OCI-LY7 (cell line): ENCODE measurements at regions not wholly inside any gene's neighbourhood (a gene's known extent, or its start where the extent isn't known, plus 50 kb on each side); places are given as distances from the start of the nearest gene placed in this dataset.

Source experiments
- BruUV-seq: library from RNA; stranded (reverse); fragments of 400-500 nt; replicated peaks from 2 replicates; lab custom pipeline; 2021; lab: Mats Ljungman, UMichigan
- CTCF ChIA-PET: fragments of 300-600 bp; sonication (Branson Sonifier 250); formaldehyde crosslinking; loops from one replicate; lab custom pipeline; 2022; ENCODE audit warnings: antibody characterized with exemption; ENCODE audit not compliant: unreplicated experiment; lab: Charles Lee
- POLR2A ChIA-PET: fragments of 300-600 bp; sonication (Branson Sonifier 250); formaldehyde crosslinking; loops from one replicate; lab custom pipeline; 2022; ENCODE audit warnings: antibody characterized with exemption; lab: Charles Lee
- DNase-seq: peaks from one replicate; pipeline ENCODE4 v3.0.0-alpha.2; 2015; ENCODE audit warnings: low spot score
- H2AFZ ChIP-seq: fragments of 200-600 bp; sonication (generic), shearing (Covaris generic); 2 replicates; pipeline ENCODE4 v1.6.1; 2014; ENCODE audit warnings: mild to moderate bottlenecking, antibody characterized with exemption, low read length, moderate library complexity
- H3K27ac ChIP-seq: fragments of 200-600 bp; sonication (generic); 2 replicates; pipeline ENCODE4 v1.5.1; 2014; ENCODE audit warnings: mixed run types, low read depth, mild to moderate bottlenecking, moderate library complexity, low read length, inconsistent platforms; ENCODE audit not compliant: poor library complexity, severe bottlenecking
- H3K36me3 ChIP-seq: fragments of 200-600 bp; sonication (generic); 2 replicates; pipeline ENCODE4 v1.6.1; 2014; ENCODE audit warnings: mild to moderate bottlenecking, antibody characterized with exemption, low read length, moderate library complexity, mixed read lengths; ENCODE audit not compliant: insufficient read depth
- H3K4me1 ChIP-seq: fragments of 200-600 bp; sonication (generic); 2 replicates; pipeline ENCODE4 v1.5.1; 2014; ENCODE audit warnings: mild to moderate bottlenecking, low read length; ENCODE audit not compliant: insufficient read depth, poor library complexity, severe bottlenecking
- H3K4me2 ChIP-seq: fragments of 200-600 bp; sonication (generic); 2 replicates; pipeline ENCODE4 v1.6.1; 2014; ENCODE audit warnings: mild to moderate bottlenecking, low read length
- H3K4me3 ChIP-seq: fragments of 200-600 bp; sonication (generic); 2 replicates; pipeline ENCODE4 v1.5.1; 2014; ENCODE audit warnings: mild to moderate bottlenecking, low read depth, low read length; ENCODE audit not compliant: poor library complexity, severe bottlenecking
- H3K79me2 ChIP-seq: fragments of 200-600 bp; sonication (generic); 2 replicates; pipeline ENCODE4 v1.6.1; 2016; ENCODE audit warnings: low read depth, mild to moderate bottlenecking, low read length, moderate library complexity, mixed read lengths; ENCODE audit not compliant: insufficient read depth
- H3K9me2 ChIP-seq: fragments of 200-600 bp; sonication (generic); 2 replicates; pipeline ENCODE4 v1.6.1; 2016; ENCODE audit warnings: mild to moderate bottlenecking, low read length, mixed read lengths; ENCODE audit not compliant: insufficient read depth
- H3K9me3 ChIP-seq: fragments of 200-600 bp; sonication (generic); 2 replicates; pipeline ENCODE4 v1.6.1; 2014; ENCODE audit warnings: mild to moderate bottlenecking, mixed run types, low read length, mixed read lengths
- H4K20me1 ChIP-seq: fragments of 200-600 bp; sonication (generic); 2 replicates; pipeline ENCODE4 v1.6.1; 2014; ENCODE audit warnings: mild to moderate bottlenecking, antibody characterized with exemption, low read length, moderate library complexity, mixed read lengths; ENCODE audit not compliant: insufficient read depth
- CTCF ChIP-seq: fragments of 200-600 bp; sonication (generic); conservative IDR thresholded peaks from 2 replicates; pipeline ENCODE4 v1.5.1; 2014; ENCODE audit warnings: mild to moderate bottlenecking, antibody characterized with exemption, low read length, moderate library complexity, mixed read lengths
- EZH2phosphoT487 ChIP-seq: fragments of 200-600 bp; sonication (generic); IDR thresholded peaks from 2 replicates; pipeline ENCODE4 v1.6.1; 2018; ENCODE audit warnings: low read depth, borderline replicate concordance, mild to moderate bottlenecking, mixed run types, antibody characterized with exemption, low read length, moderate library complexity, mixed read lengths
- intact Hi-C: fragments of 100-400 bp; cut with micrococcal nuclease; formaldehyde crosslinking; loops from one replicate; pipeline ENCODE4 v1.10.0; 2022; ENCODE audit not compliant: unreplicated experiment

DNA sequence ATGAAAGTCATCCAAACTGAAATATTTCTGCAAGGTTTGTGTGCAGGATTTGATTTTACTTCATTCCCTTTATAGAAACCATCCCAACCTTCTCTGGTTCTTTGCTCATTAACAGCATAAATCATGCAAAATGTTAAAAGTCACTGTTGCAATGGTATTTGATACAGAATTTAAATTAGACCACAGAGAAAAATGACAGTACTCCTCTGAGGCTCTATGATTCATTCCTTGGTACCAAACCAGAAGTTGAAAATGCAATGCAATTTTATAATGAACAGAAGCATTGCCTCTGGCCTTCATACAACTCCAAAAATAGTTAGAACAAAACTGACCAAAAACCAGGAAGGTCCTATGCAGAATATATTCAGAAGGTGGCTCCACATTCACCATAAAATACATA is 607.1 kb downstream of the TLE1 start:
- Histone ChIP-seq H3K4me1 (no peaks in the 10 kb centered on the region), H3K4me3 (no peak overlapping the region), H3K27ac (no peak overlapping the region), H4K20me1 (no peaks in the 10 kb centered on the region), H3K79me2 (no peaks in the 10 kb centered on the region), H3K9me2 (no peaks in the 10 kb centered on the region), H3K36me3 (no peaks in the 10 kb centered on the region), H3K9me3 (no peaks in the 10 kb centered on the region), H3K4me2 (no peak overlapping the region), H2AFZ (no peak overlapping the region)
- BruUV-seq = no TSS peak
- intact Hi-C loops = no loop called here
- TF ChIP-seq CTCF = no peak
- TF ChIP-seq EZH2phosphoT487 = no peak
- ChIA-PET POLR2A (no interaction called here), CTCF (no interaction called here)
- DNase-seq = no peak

DNA sequence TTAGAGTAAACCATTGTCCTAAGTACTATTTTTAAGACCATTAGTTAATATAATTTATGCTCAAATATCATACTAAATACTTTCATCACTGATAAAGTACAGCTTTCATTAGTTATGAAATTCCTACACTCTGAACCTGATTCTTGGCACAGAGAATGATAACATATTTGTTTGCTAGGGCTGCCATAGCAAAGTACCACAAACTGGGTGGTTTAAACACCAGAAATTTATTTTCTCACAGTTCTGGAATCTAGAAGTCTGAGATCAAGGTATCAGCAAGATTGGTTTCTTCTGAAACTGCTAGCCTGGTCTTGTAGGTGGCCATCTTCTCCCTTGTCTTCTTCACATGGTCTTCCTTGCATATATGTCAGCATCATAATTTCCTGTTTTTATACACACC is 608.4 kb downstream of the TLE1 start:
- Histone ChIP-seq H3K79me2 (no peaks in the 10 kb centered on the region), H3K4me1 (no peaks in the 10 kb centered on the region), H3K9me2 (no peaks in the 10 kb centered on the region), H3K4me3 (no peak overlapping the region), H3K36me3 (no peaks in the 10 kb centered on the region), H3K9me3 (no peaks in the 10 kb centered on the region), H2AFZ (no peak overlapping the region), H4K20me1 (no peaks in the 10 kb centered on the region), H3K27ac (no peak overlapping the region), H3K4me2 (no peak overlapping the region)
- TF ChIP-seq CTCF = no peak
- no peak for TF ChIP-seq EZH2phosphoT487
- POLR2A ChIA-PET = interaction anchor here (0.6 kb wide), 1 partner anchor 1998 kb away, joined by 3 read pairs; no protein-coding TSS in a partner anchor
- CTCF ChIA-PET = no interaction called here
- intact Hi-C loops = no loop called here
- DNase-seq = no peak
- BruUV-seq = no TSS peak

DNA sequence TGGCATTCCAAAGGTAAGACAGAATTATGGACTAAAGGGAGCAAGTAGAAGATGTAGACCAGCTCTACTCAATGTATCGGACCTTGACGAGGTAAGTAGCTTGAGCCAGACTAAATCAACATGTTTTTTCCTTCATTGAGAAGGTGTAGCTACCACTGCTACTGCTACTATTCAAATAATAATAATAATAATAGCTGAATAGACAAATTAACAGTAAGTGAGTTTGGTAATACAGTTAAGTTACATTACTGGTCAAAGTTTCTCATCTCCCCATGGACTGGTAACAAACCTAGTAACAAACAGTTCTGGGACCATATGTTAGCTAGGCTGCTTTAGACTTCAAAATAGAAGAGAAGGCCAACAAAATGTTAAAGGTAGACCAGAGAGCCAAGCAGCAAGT is 609.2 kb downstream of the TLE1 start:
- H3K4me1 ChIP-seq = no peaks in the 10 kb centered on the region
- TF ChIP-seq EZH2phosphoT487 (no peak), CTCF (no peak)
- no TSS peak for BruUV-seq

More for the DNA sequence above, 609.2 kb downstream of the TLE1 start:
- intact Hi-C loops = no loop called here
- Histone ChIP-seq H4K20me1 (no peaks in the 10 kb centered on the region), H3K79me2 (no peaks in the 10 kb centered on the region), H3K9me2 (no peaks in the 10 kb centered on the region), H3K4me2 (no peak overlapping the region), H3K9me3 (no peaks in the 10 kb centered on the region), H3K27ac (no peak overlapping the region), H3K36me3 (no peaks in the 10 kb centered on the region), H2AFZ (no peak overlapping the region), H3K4me3 (no peak overlapping the region)
- ChIA-PET POLR2A (interaction anchor here (0.6 to 1.0 kb wide), 2 partner anchors 9 to 1630 kb away, joined by 4 read pairs; no protein-coding TSS in a partner anchor), CTCF (no interaction called here)
- no peak for DNase-seq
